IgD-negative memory B cell (primary cell): ENCODE measurements at regions not wholly inside any gene's neighbourhood (a gene's known extent, or its start where the extent isn't known, plus 50 kb on each side); places are given as distances from the start of the nearest gene placed in this dataset.
"Not testable (repeated sequence)": the region's sequence is repeated elsewhere in the genome, so short reads cannot be mapped to it uniquely, and the experiment has no call there.

Experiments used
- H3K27ac Mint-ChIP-seq, 3 donors: one replicate each; pipeline ENCODE4 v1.8.0; 2020 to 2022; ENCODE audit warnings: mild to moderate bottlenecking in 3 of 3, mixed read lengths in 3 of 3, moderate library complexity in 1 of 3
- H3K27me3 Mint-ChIP-seq: one replicate; pipeline ENCODE4 v1.8.0; 2021; ENCODE audit warnings: mixed read lengths
- H3K36me3 Mint-ChIP-seq: one replicate; pipeline ENCODE4 v1.8.0; 2020; ENCODE audit warnings: mild to moderate bottlenecking, mixed read lengths
- H3K4me1 Mint-ChIP-seq, 3 donors: one replicate each; pipeline ENCODE4 v1.8.0; 2020 to 2022; ENCODE audit warnings: mixed read lengths in 3 of 3, mild to moderate bottlenecking in 1 of 3
- H3K4me3 Mint-ChIP-seq, 4 donors: one replicate each; pipeline ENCODE4 v1.8.0; 2020 to 2022; ENCODE audit warnings: mild to moderate bottlenecking in 4 of 4, mixed read lengths in 4 of 4, moderate library complexity in 3 of 4
- H3K9me3 Mint-ChIP-seq, 3 donors: one replicate each; pipeline ENCODE4 v1.8.0; 2020 to 2021; ENCODE audit warnings: mixed read lengths in 3 of 3, mild to moderate bottlenecking in 1 of 3

DNA sequence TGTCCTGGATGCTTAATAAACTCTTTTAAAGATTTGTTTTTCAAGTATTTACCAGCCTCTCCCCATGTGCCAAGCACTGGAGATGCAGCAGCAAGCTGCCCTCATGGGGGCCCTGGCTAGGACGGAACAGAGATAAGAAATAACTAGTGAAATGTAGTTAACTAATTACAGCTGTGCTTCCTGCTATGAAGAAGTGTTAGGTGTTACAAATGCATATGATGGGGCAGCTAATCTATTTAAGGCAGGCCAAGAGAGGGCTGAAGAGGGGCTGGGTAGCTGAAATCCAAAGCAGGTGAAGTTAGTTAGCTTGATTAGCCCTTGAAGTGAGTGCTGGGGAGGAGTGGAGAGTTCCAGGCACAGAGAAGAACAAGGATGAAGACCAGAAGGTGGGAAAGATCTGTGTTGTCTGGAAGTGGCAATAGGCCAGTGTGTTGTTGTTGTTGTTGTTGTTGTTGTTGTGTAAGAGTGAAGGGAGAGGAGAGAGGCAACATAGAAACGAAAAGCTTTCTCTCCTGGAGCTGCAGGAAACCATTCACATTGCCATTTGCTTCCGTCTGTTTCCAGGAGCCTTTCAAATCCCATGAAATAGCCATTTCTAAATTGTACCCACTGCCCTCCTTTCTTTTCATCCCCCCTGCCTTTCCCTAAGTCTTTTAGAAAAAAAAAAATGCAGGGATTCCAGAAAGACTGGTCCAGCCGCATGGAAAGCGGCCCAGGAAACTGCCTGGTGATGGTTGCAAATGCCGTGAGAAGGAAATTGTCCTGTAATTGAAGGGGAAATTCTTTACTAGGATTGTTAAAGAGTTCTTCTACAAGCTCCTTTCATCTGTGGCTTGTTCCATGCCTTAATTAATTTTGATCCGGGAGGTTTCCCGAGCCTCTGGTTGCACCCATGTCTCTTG is 119.6 kb downstream of the TFAP2C start:
- no peak overlapping the region for H3K27ac Mint-ChIP-seq
- peaks cover 3% of the 10 kb centered on the region for H3K27me3 Mint-ChIP-seq
- no peaks in the 10 kb centered on the region for H3K4me1 Mint-ChIP-seq
- H3K9me3 Mint-ChIP-seq = peaks cover 0 to 7% (median 0%) of the 10 kb centered on the region in 3 donors
- no peaks in the 10 kb centered on the region for H3K36me3 Mint-ChIP-seq
- H3K4me3 Mint-ChIP-seq = peak overlapping the region in 1 of 4 donors; percentile 72

DNA sequence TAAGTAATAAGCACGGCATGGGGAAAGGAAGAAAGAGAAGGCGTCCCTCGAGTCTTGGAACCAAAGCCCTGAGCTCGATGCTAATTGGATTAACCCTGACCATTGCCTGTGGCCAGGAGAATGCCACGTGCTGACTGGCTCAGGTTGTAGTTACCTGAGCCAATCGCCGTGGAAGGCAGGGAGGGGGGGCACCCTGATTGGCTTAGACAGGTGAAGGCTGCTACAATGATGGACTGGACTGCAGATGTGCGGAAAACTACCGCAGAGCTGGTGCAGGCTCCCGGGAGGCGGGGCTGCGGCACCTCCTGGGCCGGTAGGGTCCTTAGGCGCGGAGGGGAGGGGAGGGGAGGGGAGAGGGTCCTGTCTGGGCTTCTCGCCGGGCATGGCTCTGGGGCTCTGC is 121.3 kb downstream of the TFAP2C start:
- Mint-ChIP-seq H3K27me3 (peaks cover 3% of the 10 kb centered on the region), H3K27ac (no peak overlapping the region), H3K4me1 (no peaks in the 10 kb centered on the region), H3K4me3 (no peak overlapping the region), H3K9me3 (peaks cover 0 to 7% (median 0%) of the 10 kb centered on the region in 3 donors), H3K36me3 (no peaks in the 10 kb centered on the region)

- Mint-ChIP-seq H3K9me3 (peaks cover 0 to 7% (median 0%) of the 10 kb centered on the region in 3 donors), H3K27me3 (peaks cover 3% of the 10 kb centered on the region)
Measured at GRCh38 chr20:56752274-56752673, 123.2 kb downstream of the TFAP2C start.

GRCh38 chr20:56755201-56755600 is 126.1 kb downstream of the TFAP2C start:
- Mint-ChIP-seq H3K27me3 (peaks cover 2% of the 10 kb centered on the region), H3K4me3 (peak overlapping the region in 1 of 4 donors; percentile 24), H3K36me3 (no peaks in the 10 kb centered on the region), H3K4me1 (no peaks in the 10 kb centered on the region), H3K27ac (no peak overlapping the region), H3K9me3 (peaks cover 0 to 4% (median 4%) of the 10 kb centered on the region in 3 donors)

More at GRCh38 chr20:56752274-56752673, 123.2 kb downstream of the TFAP2C start:
- Mint-ChIP-seq H3K36me3 (no peaks in the 10 kb centered on the region), H3K27ac (no peak overlapping the region), H3K4me1 (no peaks in the 10 kb centered on the region), H3K4me3 (no peak overlapping the region)

GRCh38 chr20:56756658-56757057 is 127.6 kb downstream of the TFAP2C start:
- not testable (repeated sequence) for H3K27ac Mint-ChIP-seq, H3K4me1 Mint-ChIP-seq, H3K4me3 Mint-ChIP-seq, H3K36me3 Mint-ChIP-seq, H3K27me3 Mint-ChIP-seq, H3K9me3 Mint-ChIP-seq

DNA sequence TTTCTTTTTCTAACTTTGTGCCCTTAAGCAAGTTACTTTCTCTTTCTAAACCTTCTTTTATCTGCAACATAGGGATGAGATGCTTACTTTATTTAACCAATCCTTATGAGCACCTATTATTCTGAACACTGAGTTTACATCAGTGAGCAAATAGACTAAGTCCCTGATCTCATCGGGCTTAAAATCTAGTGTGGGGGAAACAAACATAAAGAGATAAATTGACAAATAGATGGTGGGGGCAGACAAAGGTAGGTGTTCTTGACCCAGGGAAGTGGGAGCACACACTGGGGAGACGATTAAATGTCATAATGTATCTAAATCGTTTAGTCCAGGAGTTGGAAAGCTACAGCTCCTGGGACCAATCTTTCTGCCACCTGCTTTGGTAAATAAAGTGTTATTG is 129.6 kb downstream of the TFAP2C start:
- Mint-ChIP-seq H3K27ac (no peak overlapping the region), H3K36me3 (no peaks in the 10 kb centered on the region), H3K27me3 (no peaks in the 10 kb centered on the region), H3K4me1 (no peaks in the 10 kb centered on the region), H3K9me3 (peaks cover 0 to 4% (median 4%) of the 10 kb centered on the region in 3 donors), H3K4me3 (no peak overlapping the region)

GRCh38 chr20:56759741-56760278 is 130.7 kb downstream of the TFAP2C start:
- no peak overlapping the region for H3K27ac Mint-ChIP-seq
- no peaks in the 10 kb centered on the region for H3K27me3 Mint-ChIP-seq
- H3K4me1 Mint-ChIP-seq = no peaks in the 10 kb centered on the region
- no peaks in the 10 kb centered on the region for H3K36me3 Mint-ChIP-seq
- no peak overlapping the region for H3K4me3 Mint-ChIP-seq
- H3K9me3 Mint-ChIP-seq = peaks cover 0 to 4% (median 4%) of the 10 kb centered on the region in 3 donors

DNA sequence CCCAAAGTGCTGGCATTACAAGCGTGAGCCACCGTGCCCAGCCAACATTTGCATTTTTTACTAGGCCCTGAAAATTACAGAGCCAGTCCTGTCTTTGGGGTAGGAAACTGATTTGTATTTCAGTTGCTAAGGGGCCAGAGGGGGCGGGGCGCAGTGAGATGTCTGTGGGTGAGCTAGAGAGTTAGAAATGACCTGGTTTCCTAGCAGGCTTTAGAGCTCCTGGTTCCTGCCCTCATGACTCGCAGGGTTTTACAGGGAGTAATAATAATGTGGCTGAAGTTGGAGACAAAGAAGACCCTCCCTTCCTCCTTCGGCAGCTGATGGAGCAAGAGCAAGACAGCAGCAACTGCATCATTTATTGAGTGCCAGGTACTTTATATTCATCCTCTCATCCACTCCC is 131.5 kb downstream of the TFAP2C start:
- Mint-ChIP-seq H3K9me3 (peaks cover 0 to 5% (median 1%) of the 10 kb centered on the region in 3 donors), H3K36me3 (no peaks in the 10 kb centered on the region), H3K4me1 (no peaks in the 10 kb centered on the region), H3K27me3 (no peaks in the 10 kb centered on the region), H3K27ac (no peak overlapping the region), H3K4me3 (no peak overlapping the region)

DNA sequence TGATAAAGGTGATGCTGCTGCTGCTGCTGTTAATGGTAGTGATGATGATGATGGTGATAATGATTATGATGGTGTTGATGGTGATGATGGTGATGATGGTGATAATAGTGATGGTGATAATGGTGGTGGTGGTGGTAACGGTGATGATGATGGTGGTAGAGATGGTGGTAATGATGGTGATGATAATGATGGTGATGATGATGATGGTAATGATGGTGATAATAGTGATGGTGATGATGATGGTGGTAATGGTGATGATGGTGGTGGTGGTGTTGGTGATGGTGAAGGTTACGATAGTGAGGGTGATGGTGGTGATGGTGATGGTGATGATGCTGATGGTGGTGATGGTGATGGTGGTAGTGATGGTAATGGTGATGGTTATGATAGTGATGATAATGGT is 132.3 kb downstream of the TFAP2C start:
- Mint-ChIP-seq H3K9me3 (peaks cover 0 to 8% (median 1%) of the 10 kb centered on the region in 3 donors), H3K27ac (no peak overlapping the region), H3K4me3 (no peak overlapping the region), H3K36me3 (no peaks in the 10 kb centered on the region), H3K27me3 (no peaks in the 10 kb centered on the region), H3K4me1 (no peaks in the 10 kb centered on the region)

DNA sequence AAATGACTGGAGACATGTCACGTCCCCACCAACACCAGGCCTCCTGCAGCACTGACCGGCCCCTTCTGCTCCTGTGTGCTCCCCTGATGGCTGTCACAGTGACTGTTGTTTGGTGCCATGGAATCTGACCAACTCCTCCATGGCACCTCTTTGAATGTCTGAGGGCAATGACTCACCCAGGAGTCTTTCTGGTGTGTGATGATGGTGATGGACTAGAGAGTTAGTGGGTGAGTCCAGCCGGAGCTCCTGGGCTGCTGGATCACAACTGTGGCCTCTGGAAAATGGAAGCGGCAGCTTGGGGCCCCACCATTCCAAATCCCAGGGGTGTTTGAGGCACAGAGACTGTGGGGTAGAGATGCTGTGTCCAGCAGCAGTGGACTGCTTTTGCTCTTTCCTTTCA is 133.3 kb downstream of the TFAP2C start:
- Mint-ChIP-seq H3K36me3 (no peaks in the 10 kb centered on the region), H3K4me1 (no peaks in the 10 kb centered on the region), H3K9me3 (peaks cover 0 to 7% (median 1%) of the 10 kb centered on the region in 3 donors), H3K27ac (no peak overlapping the region), H3K4me3 (no peak overlapping the region), H3K27me3 (no peaks in the 10 kb centered on the region)

- Mint-ChIP-seq H3K36me3 (no peaks in the 10 kb centered on the region), H3K27me3 (no peaks in the 10 kb centered on the region), H3K4me3 (peak overlapping the region in 1 of 4 donors; percentile 30), H3K4me1 (no peaks in the 10 kb centered on the region), H3K27ac (peak overlapping the region in 1 of 3 donors; percentile 24), H3K9me3 (peaks cover 0 to 4% (median 1%) of the 10 kb centered on the region in 3 donors)
Measured at GRCh38 chr20:56762829-56763228, 133.7 kb downstream of the TFAP2C start.

- Mint-ChIP-seq H3K9me3 (peaks cover 0 to 11% (median 1%) of the 10 kb centered on the region in 3 donors), H3K36me3 (no peaks in the 10 kb centered on the region), H3K27ac (no peak overlapping the region), H3K4me3 (no peak overlapping the region), H3K27me3 (no peaks in the 10 kb centered on the region), H3K4me1 (no peaks in the 10 kb centered on the region)
Measured at GRCh38 chr20:56764671-56765070, 135.6 kb downstream of the TFAP2C start.

- no peaks in the 10 kb centered on the region for H3K4me1 Mint-ChIP-seq
- H3K27me3 Mint-ChIP-seq = no peaks in the 10 kb centered on the region
- no peak overlapping the region for H3K4me3 Mint-ChIP-seq
- H3K27ac Mint-ChIP-seq = no peak overlapping the region
- H3K9me3 Mint-ChIP-seq = peaks cover 0 to 17% (median 1%) of the 10 kb centered on the region in 3 donors
- no peaks in the 10 kb centered on the region for H3K36me3 Mint-ChIP-seq
Measured at GRCh38 chr20:56765172-56766073, 136.3 kb downstream of the TFAP2C start.

DNA sequence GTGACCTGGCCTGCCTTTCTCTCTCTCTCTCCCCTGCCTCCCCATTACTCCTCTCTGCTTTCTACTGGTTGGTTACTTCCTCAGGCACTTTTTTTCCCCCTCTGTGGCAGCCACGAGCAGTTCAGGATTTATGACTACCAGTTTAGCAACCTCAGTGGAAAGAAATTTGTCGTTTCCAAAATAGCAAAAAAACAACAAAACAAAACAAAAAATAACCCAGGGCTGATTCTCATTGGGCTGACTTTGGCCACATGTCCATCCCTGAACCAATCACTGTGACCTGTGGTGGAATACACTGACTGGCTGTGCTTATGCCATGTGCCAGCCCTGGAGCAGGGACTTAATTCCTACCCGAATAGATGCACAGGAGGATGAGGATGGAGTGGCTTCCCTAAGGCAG is 137.4 kb downstream of the TFAP2C start:
- no peaks in the 10 kb centered on the region for H3K36me3 Mint-ChIP-seq
- no peak overlapping the region for H3K27ac Mint-ChIP-seq
- no peaks in the 10 kb centered on the region for H3K4me1 Mint-ChIP-seq
- H3K9me3 Mint-ChIP-seq = peaks cover 0 to 17% (median 1%) of the 10 kb centered on the region in 3 donors
- H3K4me3 Mint-ChIP-seq = no peak overlapping the region
- no peaks in the 10 kb centered on the region for H3K27me3 Mint-ChIP-seq
